Activated effector memory CD4-positive, alpha-beta T cell treated with Interleukin-2 at 50 U/mL for 16 hours (primary cell): ENCODE measurements at regions not wholly inside any gene's neighbourhood (a gene's known extent, or its start where the extent isn't known, plus 50 kb on each side); places are given as distances from the start of the nearest gene placed in this dataset.

ENCODE experiments used
- DNase-seq: peaks from one replicate; pipeline ENCODE4 v3.0.0-alpha.2; 2020

GRCh38 chrX:39653691-39654090, 444.1 kb downstream of the BCOR start:
- no peak for DNase-seq

- no peak for DNase-seq
Measured at GRCh38 chrX:39654183-39654925, 443.4 kb downstream of the BCOR start.

GRCh38 chrX:39654952-39655351, 442.8 kb downstream of the BCOR start:
- no peak for DNase-seq

- no peak for DNase-seq
Measured at GRCh38 chrX:39661116-39661907, 436.4 kb downstream of the BCOR start.

GRCh38 chrX:39665830-39666518, 431.8 kb downstream of the BCOR start:
- no peak for DNase-seq

- no peak for DNase-seq
Measured at GRCh38 chrX:39667191-39667590, 430.6 kb downstream of the BCOR start.

GRCh38 chrX:39667736-39668482, 429.8 kb downstream of the BCOR start:
- DNase-seq: no peak

GRCh38 chrX:39669668-39670067, 428.1 kb downstream of the BCOR start:
- no peak for DNase-seq

GRCh38 chrX:39670281-39670680, 427.5 kb downstream of the BCOR start:
- DNase-seq: no peak

GRCh38 chrX:39672405-39672804, 425.4 kb downstream of the BCOR start:
- no peak for DNase-seq

GRCh38 chrX:39674490-39675161, 423.1 kb downstream of the BCOR start:
- no peak for DNase-seq

- DNase-seq: no peak
Measured at GRCh38 chrX:39675162-39675553, 422.6 kb downstream of the BCOR start.

- no peak for DNase-seq
Measured at GRCh38 chrX:39675619-39676018, 422.1 kb downstream of the BCOR start.

GRCh38 chrX:39676434-39676833, 421.3 kb downstream of the BCOR start:
- DNase-seq: no peak

GRCh38 chrX:39677585-39677977, 420.2 kb downstream of the BCOR start:
- DNase-seq: no peak

- DNase-seq: no peak
Measured at GRCh38 chrX:39677978-39678791, 419.6 kb downstream of the BCOR start.

- DNase-seq: no peak
Measured at GRCh38 chrX:39678914-39679313, 418.8 kb downstream of the BCOR start.

GRCh38 chrX:39679497-39680157, 418.1 kb downstream of the BCOR start:
- no peak for DNase-seq

GRCh38 chrX:39681885-39682284, 415.9 kb downstream of the BCOR start:
- DNase-seq: no peak

GRCh38 chrX:39682778-39683177, 415.0 kb downstream of the BCOR start:
- no peak for DNase-seq

GRCh38 chrX:39688219-39688575, 409.6 kb downstream of the BCOR start:
- no peak for DNase-seq
